Liver (tissue), 8 donors: ENCODE measurements at regions not wholly inside any gene's neighbourhood (a gene's known extent, or its start where the extent isn't known, plus 50 kb on each side); places are given as distances from the start of the nearest gene placed in this dataset.

ENCODE experiments used
- DNase-seq: peaks from one replicate; pipeline ENCODE4 v3.0.0-alpha.2; 2017; ENCODE audit warnings: low spot score
- H3K27ac ChIP-seq, 2 donors: one replicate each; pipeline ENCODE4 v1.7.0; 2013; ENCODE audit warnings: inconsistent platforms in 2 of 2, low read length in 2 of 2, control low read depth in 1 of 2, low read depth in 1 of 2, mild to moderate bottlenecking in 1 of 2
- H3K27me3 ChIP-seq, 4 donors: one replicate each; pipeline versions ENCODE4 v1.6.1 to v1.7.0; 2013; ENCODE audit warnings: low read length in 3 of 4, inconsistent platforms in 1 of 4, mild to moderate bottlenecking in 1 of 4, moderate library complexity in 1 of 4; ENCODE audit not compliant: control insufficient read depth in 4 of 4, insufficient read depth in 4 of 4
- H3K36me3 ChIP-seq, 4 donors: one replicate each; pipeline versions ENCODE4 v1.6.1 to v1.7.0; 2013; ENCODE audit warnings: low read length in 3 of 4, mild to moderate bottlenecking in 3 of 4, low read depth in 1 of 4, moderate library complexity in 1 of 4; ENCODE audit not compliant: control insufficient read depth in 4 of 4, insufficient read depth in 3 of 4
- H3K4me1 ChIP-seq, 4 donors: one replicate each; pipeline versions ENCODE4 v1.6.1 to v1.7.0; 2013; ENCODE audit warnings: low read length in 3 of 4, mild to moderate bottlenecking in 3 of 4, moderate library complexity in 1 of 4; ENCODE audit not compliant: control insufficient read depth in 4 of 4, insufficient read depth in 4 of 4
- H3K4me3 ChIP-seq, 3 donors: one replicate each; pipeline versions ENCODE4 v1.6.1 to v1.7.0; 2013; ENCODE audit warnings: low read length in 3 of 3, control low read depth in 1 of 3, low read depth in 1 of 3, mild to moderate bottlenecking in 1 of 3
- H3K9ac ChIP-seq, 2 donors: one replicate each; pipeline ENCODE4 v1.7.0; 2013; ENCODE audit warnings: low read length in 2 of 2, mild to moderate bottlenecking in 2 of 2, moderate library complexity in 2 of 2, control low read depth in 1 of 2, low read depth in 1 of 2
- H3K9me3 ChIP-seq, 4 donors: one replicate each; pipeline versions ENCODE4 v1.6.1 to v1.7.0; 2013; ENCODE audit warnings: low read length in 3 of 4; ENCODE audit not compliant: control insufficient read depth in 4 of 4
- EGR1 ChIP-seq, 2 donors: IDR thresholded peaks; 2 replicates each; pipeline ENCODE4 v1.6.1; 2016 to 2018; ENCODE audit warnings: antibody characterized with exemption in 2 of 2, low read depth in 2 of 2
- FOXA1 ChIP-seq: IDR thresholded peaks from 2 replicates; pipeline ENCODE4 v1.6.1; 2016; ENCODE audit warnings: antibody characterized with exemption
- FOXA2 ChIP-seq: IDR thresholded peaks from 2 replicates; pipeline ENCODE4 v1.6.1; 2016; ENCODE audit warnings: antibody characterized with exemption
- GABPA ChIP-seq, 2 donors: IDR thresholded peaks in 1 of 2; conservative IDR thresholded peaks in 1 of 2; 2 replicates each; pipeline ENCODE4 v1.6.1; 2016; ENCODE audit warnings: antibody characterized with exemption in 2 of 2, mild to moderate bottlenecking in 1 of 2, moderate library complexity in 1 of 2
- HNF4A ChIP-seq, 2 donors: conservative IDR thresholded peaks; 2 replicates each; pipeline ENCODE4 v1.6.1; 2016; ENCODE audit warnings: antibody characterized with exemption in 2 of 2, mild to moderate bottlenecking in 2 of 2
- HNF4G ChIP-seq: IDR thresholded peaks from 2 replicates; pipeline ENCODE4 v1.6.1; 2016; ENCODE audit warnings: antibody characterized with exemption
- JUND ChIP-seq, 2 donors: IDR thresholded peaks; 2 replicates each; pipeline ENCODE4 v1.6.1; 2016; ENCODE audit warnings: antibody characterized with exemption in 2 of 2
- NR2F2 ChIP-seq: IDR thresholded peaks from 2 replicates; pipeline ENCODE4 v1.6.1; 2016; ENCODE audit warnings: antibody characterized with exemption
- RAD21 ChIP-seq, 2 donors: IDR thresholded peaks; 2 replicates each; pipeline ENCODE4 v1.6.1; 2016; ENCODE audit warnings: antibody characterized with exemption in 2 of 2, mild to moderate bottlenecking in 2 of 2
- RXRA ChIP-seq, 2 donors: IDR thresholded peaks; 2 replicates each; pipeline ENCODE4 v1.6.1; 2017 to 2018; ENCODE audit warnings: antibody characterized with exemption in 2 of 2, mild to moderate bottlenecking in 1 of 2
- TAF1 ChIP-seq: conservative IDR thresholded peaks from 2 replicates; pipeline ENCODE4 v1.6.1; 2016; ENCODE audit warnings: antibody characterized with exemption, mild to moderate bottlenecking
- YY1 ChIP-seq: IDR thresholded peaks from 2 replicates; pipeline ENCODE4 v1.6.1; 2016; ENCODE audit warnings: antibody characterized with exemption, mild to moderate bottlenecking
- WGBS: extraction: QIAGEN DNeasy Blood & Tissue Kit; methylation state at CpG from one replicate; pipeline ENCODE4 v1.1.7; 2013; 5-methylcytosine and 5-hydroxymethylcytosine counted together
- TF ChIP-seq, protein P1 (sequence below): fragments of 150-350 bp; IDR thresholded peaks from 2 replicates; pipeline ENCODE4 v1.5.1; 2017; ENCODE audit warnings: improper control_type of control experiment, low read depth, low read length; ENCODE audit not compliant: missing input control
- TF ChIP-seq, protein P2 (sequence below): IDR thresholded peaks from 2 replicates; pipeline ENCODE4 v1.6.1; 2016; ENCODE audit warnings: antibody characterized with exemption
- TF ChIP-seq, protein P3 (sequence below): IDR thresholded peaks from 2 replicates; pipeline ENCODE4 v1.6.1; 2016; ENCODE audit warnings: antibody characterized with exemption
- TF ChIP-seq, protein P4 (sequence below): IDR thresholded peaks from 2 replicates; pipeline ENCODE4 v1.6.1; 2016; ENCODE audit warnings: antibody characterized with exemption, mild to moderate bottlenecking
- donor health status: healthy.
- donor health status: healthy.
- donor health status: healthy.
- donor health status: healthy.
- donor health status: healthy.

DNA sequence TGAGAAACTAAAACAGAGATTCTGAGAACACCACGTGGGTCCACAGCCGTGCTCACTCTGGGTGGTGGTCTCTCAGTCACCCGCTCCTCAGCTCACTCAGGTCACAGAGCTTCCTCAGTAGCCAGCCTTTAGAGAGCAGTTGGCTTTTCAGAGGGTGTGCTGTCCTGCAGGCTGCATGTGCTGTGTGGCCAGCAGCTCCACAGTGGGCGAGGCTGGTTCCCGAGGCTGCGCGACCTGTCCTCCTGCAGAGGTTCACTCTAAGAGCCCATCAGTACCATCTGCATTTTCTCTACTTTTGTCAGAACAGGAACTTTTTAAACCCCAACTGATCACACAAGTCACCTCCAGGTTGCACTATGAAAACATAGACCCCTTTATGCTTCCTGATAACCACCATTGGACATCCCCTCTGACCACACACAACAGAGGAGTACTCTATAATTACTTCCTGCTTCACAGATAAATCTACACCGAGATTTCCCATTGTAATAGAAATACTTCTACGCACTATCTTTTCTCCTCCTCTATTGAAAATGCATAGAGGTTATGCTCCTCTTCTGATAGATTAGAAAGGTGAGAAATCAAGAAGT lies 93.1 kb downstream of the GYPC start:
- Histone ChIP-seq H3K27ac (no peak overlapping the region), H3K4me1 (no peaks in the 10 kb centered on the region), H3K4me3 (no peak overlapping the region), H3K27me3 (no peaks in the 10 kb centered on the region), H3K9ac (no peak overlapping the region), H3K36me3 (no peaks in the 10 kb centered on the region), H3K9me3 (no peaks in the 10 kb centered on the region)
- WGBS: 86% methylated on average over 9 of the region's 9 CpGs
- TF ChIP-seq RXRA (IDR thresholded peaks at IDR 0.05) (no peak), HNF4G (no peak), NR2F2 (no peak)
- TF ChIP-seq, protein P1, sequence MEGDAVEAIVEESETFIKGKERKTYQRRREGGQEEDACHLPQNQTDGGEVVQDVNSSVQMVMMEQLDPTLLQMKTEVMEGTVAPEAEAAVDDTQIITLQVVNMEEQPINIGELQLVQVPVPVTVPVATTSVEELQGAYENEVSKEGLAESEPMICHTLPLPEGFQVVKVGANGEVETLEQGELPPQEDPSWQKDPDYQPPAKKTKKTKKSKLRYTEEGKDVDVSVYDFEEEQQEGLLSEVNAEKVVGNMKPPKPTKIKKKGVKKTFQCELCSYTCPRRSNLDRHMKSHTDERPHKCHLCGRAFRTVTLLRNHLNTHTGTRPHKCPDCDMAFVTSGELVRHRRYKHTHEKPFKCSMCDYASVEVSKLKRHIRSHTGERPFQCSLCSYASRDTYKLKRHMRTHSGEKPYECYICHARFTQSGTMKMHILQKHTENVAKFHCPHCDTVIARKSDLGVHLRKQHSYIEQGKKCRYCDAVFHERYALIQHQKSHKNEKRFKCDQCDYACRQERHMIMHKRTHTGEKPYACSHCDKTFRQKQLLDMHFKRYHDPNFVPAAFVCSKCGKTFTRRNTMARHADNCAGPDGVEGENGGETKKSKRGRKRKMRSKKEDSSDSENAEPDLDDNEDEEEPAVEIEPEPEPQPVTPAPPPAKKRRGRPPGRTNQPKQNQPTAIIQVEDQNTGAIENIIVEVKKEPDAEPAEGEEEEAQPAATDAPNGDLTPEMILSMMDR: no peak
- TF ChIP-seq, protein P2, sequence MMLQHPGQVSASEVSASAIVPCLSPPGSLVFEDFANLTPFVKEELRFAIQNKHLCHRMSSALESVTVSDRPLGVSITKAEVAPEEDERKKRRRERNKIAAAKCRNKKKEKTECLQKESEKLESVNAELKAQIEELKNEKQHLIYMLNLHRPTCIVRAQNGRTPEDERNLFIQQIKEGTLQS: no peak
- no peak for DNase-seq

DNA sequence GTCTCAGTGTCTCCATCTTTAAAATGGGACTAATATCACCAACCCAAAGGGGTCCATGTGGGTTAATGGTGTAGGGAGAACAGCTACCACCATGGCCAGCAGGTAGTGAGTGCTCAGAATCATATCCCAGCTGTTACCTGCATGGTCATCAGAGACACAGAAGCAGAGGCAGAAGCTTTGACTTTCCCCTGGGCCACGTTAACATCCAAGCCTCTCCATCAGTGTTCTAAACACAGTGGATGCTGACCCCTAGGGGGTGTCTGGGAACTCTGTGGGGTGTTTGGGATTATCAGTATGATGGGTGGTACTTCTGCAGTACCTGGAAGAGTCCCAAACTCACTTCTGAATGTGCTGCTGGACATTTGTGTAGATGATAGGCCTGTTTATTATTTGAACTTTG lies 93.6 kb downstream of the GYPC start:
- peak; percentile 17 to 28 for TF ChIP-seq RAD21 (IDR thresholded peaks at IDR 0.05)
- TF ChIP-seq YY1: no peak
- H3K4me1 ChIP-seq: no peaks in the 10 kb centered on the region
- no peak overlapping the region for H3K9ac ChIP-seq
- WGBS: 74% methylated on average over 1 of the region's 1 CpG
- H3K4me3 ChIP-seq: no peak overlapping the region
- no peaks in the 10 kb centered on the region for H3K27me3 ChIP-seq
- DNase-seq: no peak
- no peaks in the 10 kb centered on the region for H3K9me3 ChIP-seq
- no peaks in the 10 kb centered on the region for H3K36me3 ChIP-seq
- H3K27ac ChIP-seq: no peak overlapping the region

DNA sequence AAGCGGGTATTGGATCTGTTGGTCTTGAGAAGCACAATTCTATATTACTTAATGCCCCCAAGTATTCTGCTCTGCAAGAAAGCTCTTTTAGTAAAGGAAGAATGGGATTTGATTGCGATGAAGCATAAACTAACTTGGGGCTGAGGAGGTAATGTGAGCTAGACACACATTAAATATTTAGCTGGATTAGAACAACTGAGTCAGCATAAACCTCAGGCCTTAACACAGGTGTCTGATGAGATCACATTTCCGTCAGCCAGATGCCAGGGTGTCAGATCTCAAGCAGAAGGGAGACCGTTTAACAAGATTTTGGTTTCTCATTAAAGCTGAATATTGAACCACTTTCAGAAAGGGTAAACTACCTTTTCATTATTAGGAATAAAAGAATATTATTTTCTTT lies 94.5 kb downstream of the GYPC start:
- no peak for DNase-seq
- H3K4me1 ChIP-seq: no peaks in the 10 kb centered on the region
- H3K9me3 ChIP-seq: no peaks in the 10 kb centered on the region
- H3K4me3 ChIP-seq: no peak overlapping the region
- H3K27ac ChIP-seq: no peak overlapping the region
- TF ChIP-seq GABPA (IDR thresholded peaks at IDR 0.05 in 1 of 2, conservative IDR thresholded peaks at IDR 0.05 in 1 of 2): no peak
- TF ChIP-seq EGR1 (IDR thresholded peaks at IDR 0.05; ENCODE audit: low read depth in 2 of 2): no peak
- TF ChIP-seq, protein P3, sequence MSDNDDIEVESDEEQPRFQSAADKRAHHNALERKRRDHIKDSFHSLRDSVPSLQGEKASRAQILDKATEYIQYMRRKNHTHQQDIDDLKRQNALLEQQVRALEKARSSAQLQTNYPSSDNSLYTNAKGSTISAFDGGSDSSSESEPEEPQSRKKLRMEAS: no peak
- no peak for TF ChIP-seq RAD21 (IDR thresholded peaks at IDR 0.05)
- TF ChIP-seq HNF4G: no peak
- TF ChIP-seq RXRA (IDR thresholded peaks at IDR 0.05): no peak
- no peak for TF ChIP-seq NR2F2
- TF ChIP-seq HNF4A (conservative IDR thresholded peaks at IDR 0.05): no peak
- TF ChIP-seq JUND (IDR thresholded peaks at IDR 0.05): no peak
- TF ChIP-seq TAF1: no peak
- no peak for TF ChIP-seq YY1
- TF ChIP-seq, protein P4, sequence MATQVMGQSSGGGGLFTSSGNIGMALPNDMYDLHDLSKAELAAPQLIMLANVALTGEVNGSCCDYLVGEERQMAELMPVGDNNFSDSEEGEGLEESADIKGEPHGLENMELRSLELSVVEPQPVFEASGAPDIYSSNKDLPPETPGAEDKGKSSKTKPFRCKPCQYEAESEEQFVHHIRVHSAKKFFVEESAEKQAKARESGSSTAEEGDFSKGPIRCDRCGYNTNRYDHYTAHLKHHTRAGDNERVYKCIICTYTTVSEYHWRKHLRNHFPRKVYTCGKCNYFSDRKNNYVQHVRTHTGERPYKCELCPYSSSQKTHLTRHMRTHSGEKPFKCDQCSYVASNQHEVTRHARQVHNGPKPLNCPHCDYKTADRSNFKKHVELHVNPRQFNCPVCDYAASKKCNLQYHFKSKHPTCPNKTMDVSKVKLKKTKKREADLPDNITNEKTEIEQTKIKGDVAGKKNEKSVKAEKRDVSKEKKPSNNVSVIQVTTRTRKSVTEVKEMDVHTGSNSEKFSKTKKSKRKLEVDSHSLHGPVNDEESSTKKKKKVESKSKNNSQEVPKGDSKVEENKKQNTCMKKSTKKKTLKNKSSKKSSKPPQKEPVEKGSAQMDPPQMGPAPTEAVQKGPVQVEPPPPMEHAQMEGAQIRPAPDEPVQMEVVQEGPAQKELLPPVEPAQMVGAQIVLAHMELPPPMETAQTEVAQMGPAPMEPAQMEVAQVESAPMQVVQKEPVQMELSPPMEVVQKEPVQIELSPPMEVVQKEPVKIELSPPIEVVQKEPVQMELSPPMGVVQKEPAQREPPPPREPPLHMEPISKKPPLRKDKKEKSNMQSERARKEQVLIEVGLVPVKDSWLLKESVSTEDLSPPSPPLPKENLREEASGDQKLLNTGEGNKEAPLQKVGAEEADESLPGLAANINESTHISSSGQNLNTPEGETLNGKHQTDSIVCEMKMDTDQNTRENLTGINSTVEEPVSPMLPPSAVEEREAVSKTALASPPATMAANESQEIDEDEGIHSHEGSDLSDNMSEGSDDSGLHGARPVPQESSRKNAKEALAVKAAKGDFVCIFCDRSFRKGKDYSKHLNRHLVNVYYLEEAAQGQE: no peak
- TF ChIP-seq FOXA1: no peak
- TF ChIP-seq FOXA2: no peak
- no peaks in the 10 kb centered on the region for H3K36me3 ChIP-seq
- no peaks in the 10 kb centered on the region for H3K27me3 ChIP-seq
- WGBS: 88% methylated on average over 4 of the region's 4 CpGs
- H3K9ac ChIP-seq: no peak overlapping the region
